ENCODE measurements at regions not wholly inside any gene's neighbourhood (a gene's known extent, or its start where the extent isn't known, plus 50 kb on each side); places are given as distances from the start of the nearest gene placed in this dataset.

DNA sequence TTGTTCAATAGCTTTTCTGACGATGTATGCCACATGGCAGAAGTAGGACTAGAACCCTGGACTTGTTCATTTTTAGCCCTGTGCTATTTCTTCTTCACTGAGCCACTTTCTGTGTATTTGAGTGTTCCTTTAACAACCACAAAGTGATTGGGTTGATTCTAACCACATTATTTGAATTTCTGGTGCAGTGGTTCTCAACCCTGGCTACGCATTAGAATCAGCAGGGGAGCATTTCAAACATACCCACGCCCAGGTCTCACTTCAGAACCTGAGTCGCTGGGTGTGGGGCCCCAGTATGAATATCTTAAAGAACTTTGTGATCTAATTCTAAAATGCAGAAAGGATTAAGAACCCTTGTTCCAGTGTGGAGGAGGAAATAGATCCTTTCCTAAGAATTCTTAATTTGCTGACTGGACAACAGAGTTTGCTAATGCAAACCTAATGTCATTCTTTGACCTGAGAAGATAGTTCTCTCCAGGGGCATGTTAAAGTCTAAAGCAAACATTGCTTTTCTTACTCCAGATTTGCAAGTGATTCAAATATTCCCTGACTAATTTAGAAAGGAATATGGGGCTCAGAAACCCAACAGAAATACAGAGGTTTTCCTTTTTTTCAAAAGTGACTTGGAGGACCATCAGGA is 75.4 kb upstream of the GDNF start:
- H3K27ac ChIP-seq (ENCODE audit: low read depth), result no peak overlapping the region
- no peak overlapping the region for H3K4me3 ChIP-seq
- no peak overlapping the region for H3K4me3 Mint-ChIP-seq
- peaks cover 6% of the 10 kb centered on the region; the same call in 1 of the 2 replicates for H3K9me2 ChIP-seq (ENCODE audit: insufficient read depth)
- peaks cover 7% of the 10 kb centered on the region for H3K27me3 Mint-ChIP-seq (ENCODE audit: insufficient read depth, low read depth, poor library complexity)
- no peaks in the 10 kb centered on the region for H3K79me2 ChIP-seq (replicated peaks; ENCODE audit: insufficient read depth)
- no peaks in the 10 kb centered on the region for H3F3A ChIP-seq (replicated peaks; ENCODE audit: low read depth)
- H3K36me3 Mint-ChIP-seq (ENCODE audit: low read depth), result no peaks in the 10 kb centered on the region
- no peak overlapping the region for H3K27ac Mint-ChIP-seq
- H3K4me1 Mint-ChIP-seq, result peaks cover 7% of the 10 kb centered on the region; the same call in 1 of the 3 replicates
- TF ChIP-seq STAT1 (IDR thresholded peaks at IDR 0.05; ENCODE audit: unreplicated experiment), result no peak
- TF ChIP-seq CREB1 (CRISPR knock-in tag; IDR thresholded peaks at IDR 0.05; ENCODE audit: low read depth), result no peak
- TF ChIP-seq JUNB (IDR thresholded peaks at IDR 0.05; ENCODE audit: unreplicated experiment), result no peak
- TF ChIP-seq, protein P1, sequence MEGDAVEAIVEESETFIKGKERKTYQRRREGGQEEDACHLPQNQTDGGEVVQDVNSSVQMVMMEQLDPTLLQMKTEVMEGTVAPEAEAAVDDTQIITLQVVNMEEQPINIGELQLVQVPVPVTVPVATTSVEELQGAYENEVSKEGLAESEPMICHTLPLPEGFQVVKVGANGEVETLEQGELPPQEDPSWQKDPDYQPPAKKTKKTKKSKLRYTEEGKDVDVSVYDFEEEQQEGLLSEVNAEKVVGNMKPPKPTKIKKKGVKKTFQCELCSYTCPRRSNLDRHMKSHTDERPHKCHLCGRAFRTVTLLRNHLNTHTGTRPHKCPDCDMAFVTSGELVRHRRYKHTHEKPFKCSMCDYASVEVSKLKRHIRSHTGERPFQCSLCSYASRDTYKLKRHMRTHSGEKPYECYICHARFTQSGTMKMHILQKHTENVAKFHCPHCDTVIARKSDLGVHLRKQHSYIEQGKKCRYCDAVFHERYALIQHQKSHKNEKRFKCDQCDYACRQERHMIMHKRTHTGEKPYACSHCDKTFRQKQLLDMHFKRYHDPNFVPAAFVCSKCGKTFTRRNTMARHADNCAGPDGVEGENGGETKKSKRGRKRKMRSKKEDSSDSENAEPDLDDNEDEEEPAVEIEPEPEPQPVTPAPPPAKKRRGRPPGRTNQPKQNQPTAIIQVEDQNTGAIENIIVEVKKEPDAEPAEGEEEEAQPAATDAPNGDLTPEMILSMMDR (conservative IDR thresholded peaks at IDR 0.05; ENCODE audit: low read depth in 2 of 2), result no peak
- no peak for TF ChIP-seq EZH2phosphoT487 (IDR thresholded peaks at IDR 0.05; ENCODE audit: unreplicated experiment)
- TF ChIP-seq NANOG (IDR thresholded peaks at IDR 0.05; ENCODE audit: borderline replicate concordance), result no peak
- TF ChIP-seq, protein P2, sequence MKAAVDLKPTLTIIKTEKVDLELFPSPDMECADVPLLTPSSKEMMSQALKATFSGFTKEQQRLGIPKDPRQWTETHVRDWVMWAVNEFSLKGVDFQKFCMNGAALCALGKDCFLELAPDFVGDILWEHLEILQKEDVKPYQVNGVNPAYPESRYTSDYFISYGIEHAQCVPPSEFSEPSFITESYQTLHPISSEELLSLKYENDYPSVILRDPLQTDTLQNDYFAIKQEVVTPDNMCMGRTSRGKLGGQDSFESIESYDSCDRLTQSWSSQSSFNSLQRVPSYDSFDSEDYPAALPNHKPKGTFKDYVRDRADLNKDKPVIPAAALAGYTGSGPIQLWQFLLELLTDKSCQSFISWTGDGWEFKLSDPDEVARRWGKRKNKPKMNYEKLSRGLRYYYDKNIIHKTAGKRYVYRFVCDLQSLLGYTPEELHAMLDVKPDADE (IDR thresholded peaks at IDR 0.05), result no peak
- TF ChIP-seq ZNF331 (CRISPR knock-in tag; IDR thresholded peaks at IDR 0.05; ENCODE audit: low read depth), result no peak
- no peak for TF ChIP-seq POLR2AphosphoS5 (IDR thresholded peaks at IDR 0.05; ENCODE audit: low read depth)
- no peak for TF ChIP-seq EZH2 (IDR thresholded peaks at IDR 0.05; ENCODE audit: low read depth, unreplicated experiment)
- TF ChIP-seq, protein P3, sequence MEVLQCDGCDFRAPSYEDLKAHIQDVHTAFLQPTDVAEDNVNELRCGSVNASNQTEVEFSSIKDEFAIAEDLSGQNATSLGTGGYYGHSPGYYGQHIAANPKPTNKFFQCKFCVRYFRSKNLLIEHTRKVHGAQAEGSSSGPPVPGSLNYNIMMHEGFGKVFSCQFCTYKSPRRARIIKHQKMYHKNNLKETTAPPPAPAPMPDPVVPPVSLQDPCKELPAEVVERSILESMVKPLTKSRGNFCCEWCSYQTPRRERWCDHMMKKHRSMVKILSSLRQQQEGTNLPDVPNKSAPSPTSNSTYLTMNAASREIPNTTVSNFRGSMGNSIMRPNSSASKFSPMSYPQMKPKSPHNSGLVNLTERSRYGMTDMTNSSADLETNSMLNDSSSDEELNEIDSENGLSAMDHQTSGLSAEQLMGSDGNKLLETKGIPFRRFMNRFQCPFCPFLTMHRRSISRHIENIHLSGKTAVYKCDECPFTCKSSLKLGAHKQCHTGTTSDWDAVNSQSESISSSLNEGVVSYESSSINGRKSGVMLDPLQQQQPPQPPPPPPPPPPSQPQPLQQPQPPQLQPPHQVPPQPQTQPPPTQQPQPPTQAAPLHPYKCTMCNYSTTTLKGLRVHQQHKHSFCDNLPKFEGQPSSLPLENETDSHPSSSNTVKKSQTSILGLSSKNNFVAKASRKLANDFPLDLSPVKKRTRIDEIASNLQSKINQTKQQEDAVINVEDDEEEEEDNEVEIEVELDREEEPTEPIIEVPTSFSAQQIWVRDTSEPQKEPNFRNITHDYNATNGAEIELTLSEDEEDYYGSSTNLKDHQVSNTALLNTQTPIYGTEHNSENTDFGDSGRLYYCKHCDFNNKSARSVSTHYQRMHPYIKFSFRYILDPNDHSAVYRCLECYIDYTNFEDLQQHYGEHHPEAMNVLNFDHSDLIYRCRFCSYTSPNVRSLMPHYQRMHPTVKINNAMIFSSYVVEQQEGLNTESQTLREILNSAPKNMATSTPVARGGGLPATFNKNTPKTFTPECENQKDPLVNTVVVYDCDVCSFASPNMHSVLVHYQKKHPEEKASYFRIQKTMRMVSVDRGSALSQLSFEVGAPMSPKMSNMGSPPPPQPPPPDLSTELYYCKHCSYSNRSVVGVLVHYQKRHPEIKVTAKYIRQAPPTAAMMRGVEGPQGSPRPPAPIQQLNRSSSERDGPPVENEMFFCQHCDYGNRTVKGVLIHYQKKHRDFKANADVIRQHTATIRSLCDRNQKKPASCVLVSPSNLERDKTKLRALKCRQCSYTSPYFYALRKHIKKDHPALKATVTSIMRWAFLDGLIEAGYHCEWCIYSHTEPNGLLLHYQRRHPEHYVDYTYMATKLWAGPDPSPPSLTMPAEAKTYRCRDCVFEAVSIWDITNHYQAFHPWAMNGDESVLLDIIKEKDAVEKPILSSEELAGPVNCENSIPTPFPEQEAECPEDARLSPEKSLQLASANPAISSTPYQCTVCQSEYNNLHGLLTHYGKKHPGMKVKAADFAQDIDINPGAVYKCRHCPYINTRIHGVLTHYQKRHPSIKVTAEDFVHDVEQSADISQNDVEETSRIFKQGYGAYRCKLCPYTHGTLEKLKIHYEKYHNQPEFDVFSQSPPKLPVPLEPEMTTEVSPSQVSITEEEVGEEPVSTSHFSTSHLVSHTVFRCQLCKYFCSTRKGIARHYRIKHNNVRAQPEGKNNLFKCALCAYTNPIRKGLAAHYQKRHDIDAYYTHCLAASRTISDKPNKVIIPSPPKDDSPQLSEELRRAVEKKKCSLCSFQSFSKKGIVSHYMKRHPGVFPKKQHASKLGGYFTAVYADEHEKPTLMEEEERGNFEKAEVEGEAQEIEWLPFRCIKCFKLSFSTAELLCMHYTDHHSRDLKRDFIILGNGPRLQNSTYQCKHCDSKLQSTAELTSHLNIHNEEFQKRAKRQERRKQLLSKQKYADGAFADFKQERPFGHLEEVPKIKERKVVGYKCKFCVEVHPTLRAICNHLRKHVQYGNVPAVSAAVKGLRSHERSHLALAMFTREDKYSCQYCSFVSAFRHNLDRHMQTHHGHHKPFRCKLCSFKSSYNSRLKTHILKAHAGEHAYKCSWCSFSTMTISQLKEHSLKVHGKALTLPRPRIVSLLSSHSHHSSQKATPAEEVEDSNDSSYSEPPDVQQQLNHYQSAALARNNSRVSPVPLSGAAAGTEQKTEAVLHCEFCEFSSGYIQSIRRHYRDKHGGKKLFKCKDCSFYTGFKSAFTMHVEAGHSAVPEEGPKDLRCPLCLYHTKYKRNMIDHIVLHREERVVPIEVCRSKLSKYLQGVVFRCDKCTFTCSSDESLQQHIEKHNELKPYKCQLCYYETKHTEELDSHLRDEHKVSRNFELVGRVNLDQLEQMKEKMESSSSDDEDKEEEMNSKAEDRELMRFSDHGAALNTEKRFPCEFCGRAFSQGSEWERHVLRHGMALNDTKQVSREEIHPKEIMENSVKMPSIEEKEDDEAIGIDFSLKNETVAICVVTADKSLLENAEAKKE (CRISPR knock-in tag; IDR thresholded peaks at IDR 0.05), result no peak
- TF ChIP-seq ZNF114 (CRISPR knock-in tag; IDR thresholded peaks at IDR 0.05), result no peak
- TF ChIP-seq, protein P4, sequence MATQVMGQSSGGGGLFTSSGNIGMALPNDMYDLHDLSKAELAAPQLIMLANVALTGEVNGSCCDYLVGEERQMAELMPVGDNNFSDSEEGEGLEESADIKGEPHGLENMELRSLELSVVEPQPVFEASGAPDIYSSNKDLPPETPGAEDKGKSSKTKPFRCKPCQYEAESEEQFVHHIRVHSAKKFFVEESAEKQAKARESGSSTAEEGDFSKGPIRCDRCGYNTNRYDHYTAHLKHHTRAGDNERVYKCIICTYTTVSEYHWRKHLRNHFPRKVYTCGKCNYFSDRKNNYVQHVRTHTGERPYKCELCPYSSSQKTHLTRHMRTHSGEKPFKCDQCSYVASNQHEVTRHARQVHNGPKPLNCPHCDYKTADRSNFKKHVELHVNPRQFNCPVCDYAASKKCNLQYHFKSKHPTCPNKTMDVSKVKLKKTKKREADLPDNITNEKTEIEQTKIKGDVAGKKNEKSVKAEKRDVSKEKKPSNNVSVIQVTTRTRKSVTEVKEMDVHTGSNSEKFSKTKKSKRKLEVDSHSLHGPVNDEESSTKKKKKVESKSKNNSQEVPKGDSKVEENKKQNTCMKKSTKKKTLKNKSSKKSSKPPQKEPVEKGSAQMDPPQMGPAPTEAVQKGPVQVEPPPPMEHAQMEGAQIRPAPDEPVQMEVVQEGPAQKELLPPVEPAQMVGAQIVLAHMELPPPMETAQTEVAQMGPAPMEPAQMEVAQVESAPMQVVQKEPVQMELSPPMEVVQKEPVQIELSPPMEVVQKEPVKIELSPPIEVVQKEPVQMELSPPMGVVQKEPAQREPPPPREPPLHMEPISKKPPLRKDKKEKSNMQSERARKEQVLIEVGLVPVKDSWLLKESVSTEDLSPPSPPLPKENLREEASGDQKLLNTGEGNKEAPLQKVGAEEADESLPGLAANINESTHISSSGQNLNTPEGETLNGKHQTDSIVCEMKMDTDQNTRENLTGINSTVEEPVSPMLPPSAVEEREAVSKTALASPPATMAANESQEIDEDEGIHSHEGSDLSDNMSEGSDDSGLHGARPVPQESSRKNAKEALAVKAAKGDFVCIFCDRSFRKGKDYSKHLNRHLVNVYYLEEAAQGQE (IDR thresholded peaks at IDR 0.05; ENCODE audit: unreplicated experiment), result no peak
- H3K27me3 ChIP-seq (ENCODE audit: insufficient read depth), result no peaks in the 10 kb centered on the region
- 0 out of 2 replicates have a peak overlapping the region, but pooled peaks have one; percentile 48 for H2AFZ ChIP-seq
- ATAC-seq (no peak), DNase-seq (ENCODE audit: low spot score) (no peak)
- no peaks in the 10 kb centered on the region for H3K9me3 Mint-ChIP-seq
- H3K4me1 ChIP-seq (ENCODE audit: insufficient read depth), result peaks cover 7% of the 10 kb centered on the region
- H3K4me2 ChIP-seq, result peak overlapping the region; percentile 67
- no peaks in the 10 kb centered on the region for H4K20me1 ChIP-seq (replicated peaks; ENCODE audit: insufficient read depth)
- H3K36me3 ChIP-seq (ENCODE audit: insufficient read depth), result no peaks in the 10 kb centered on the region
